NAMALWA (cell line): ENCODE measurements at regions not wholly inside any gene's neighbourhood (a gene's known extent, or its start where the extent isn't known, plus 50 kb on each side); places are given as distances from the start of the nearest gene placed in this dataset.

Experiments used
- DNase-seq: peaks from one replicate; pipeline ENCODE4 v3.0.0-alpha.2; 2015; ENCODE audit warnings: low spot score

DNA sequence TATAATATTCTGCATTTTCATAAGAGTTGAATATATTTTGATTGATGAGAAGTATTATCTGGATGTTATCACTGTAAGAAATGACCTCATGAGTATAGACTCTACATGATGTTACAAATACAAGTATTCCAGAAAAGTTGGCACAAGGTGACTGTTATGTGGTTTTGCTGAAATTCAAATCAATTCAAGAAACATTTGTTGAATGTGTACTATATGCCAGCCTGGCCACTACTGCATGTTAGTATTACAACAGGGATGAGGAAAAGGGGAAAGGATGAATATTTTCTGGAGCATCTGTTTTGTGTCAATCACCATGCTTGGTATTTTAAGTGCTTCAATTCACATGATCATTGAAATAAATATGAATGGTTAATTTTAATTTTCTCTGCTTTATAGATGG lies 250.9 kb upstream of the PBX1 start:
- no peak for DNase-seq

DNA sequence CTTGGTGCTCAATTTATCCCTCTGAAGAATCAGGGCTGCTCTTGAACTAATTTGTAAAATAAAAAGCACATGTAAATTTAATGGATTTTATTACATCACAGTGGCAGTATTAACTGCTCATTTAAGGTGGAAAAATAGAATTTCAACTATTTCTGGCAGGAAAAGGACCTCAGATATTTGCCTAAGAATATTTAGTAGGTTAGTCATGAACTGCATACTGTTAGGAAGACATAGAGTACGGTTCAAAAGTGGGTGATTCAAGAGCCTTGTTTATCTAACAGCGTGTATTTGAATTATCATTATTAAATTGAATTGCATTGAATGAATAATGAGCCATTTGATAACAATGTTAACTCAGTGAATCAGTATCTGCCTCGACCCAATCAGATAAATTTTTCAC lies 248.8 kb upstream of the PBX1 start:
- DNase-seq = no peak

- DNase-seq = no peak
Observed at GRCh38 chr1:164311377-164311776, 247.6 kb upstream of the PBX1 start.

GRCh38 chr1:164320790-164321731 lies 237.9 kb upstream of the PBX1 start:
- no peak for DNase-seq

DNA sequence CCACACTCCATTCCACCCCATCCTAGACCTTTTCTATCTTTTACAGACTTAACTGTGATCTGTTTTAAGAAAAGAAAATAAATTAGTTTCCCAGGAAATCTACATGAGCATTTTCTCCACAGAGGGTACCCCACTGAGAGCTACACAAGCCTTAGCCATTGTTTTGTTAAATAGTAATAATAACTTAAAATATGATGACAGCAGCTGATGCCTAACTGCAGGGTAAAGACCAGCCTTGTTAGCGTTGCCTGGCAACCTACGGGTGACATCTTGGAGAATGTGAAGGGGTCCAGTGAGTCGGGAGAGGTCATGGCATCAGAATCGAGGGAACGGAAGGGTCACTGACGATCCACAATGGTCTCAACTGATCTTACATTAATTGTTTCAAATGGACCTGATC lies 233.2 kb upstream of the PBX1 start:
- DNase-seq = no peak

DNA sequence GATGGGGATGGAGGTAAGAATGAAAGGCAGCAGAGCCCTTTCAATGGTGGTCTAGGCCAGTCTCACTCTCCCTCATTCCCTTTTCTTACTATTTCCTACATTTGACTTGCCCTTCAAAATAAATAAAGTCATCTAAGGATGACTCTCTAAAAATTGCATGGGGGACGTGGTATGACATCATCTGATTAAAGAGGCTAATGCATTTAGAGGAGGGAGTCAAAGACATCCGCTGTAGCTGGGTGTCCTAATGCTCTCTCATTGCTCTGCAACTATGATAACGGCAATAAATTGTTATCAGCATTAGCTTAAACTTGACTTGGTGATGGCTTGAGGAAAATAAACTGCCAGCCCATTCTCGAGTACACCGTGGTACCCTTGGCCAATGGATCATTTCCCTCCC lies 225.6 kb upstream of the PBX1 start:
- no peak for DNase-seq

- DNase-seq = no peak
Observed at GRCh38 chr1:164337394-164337793, 221.6 kb upstream of the PBX1 start.

DNA sequence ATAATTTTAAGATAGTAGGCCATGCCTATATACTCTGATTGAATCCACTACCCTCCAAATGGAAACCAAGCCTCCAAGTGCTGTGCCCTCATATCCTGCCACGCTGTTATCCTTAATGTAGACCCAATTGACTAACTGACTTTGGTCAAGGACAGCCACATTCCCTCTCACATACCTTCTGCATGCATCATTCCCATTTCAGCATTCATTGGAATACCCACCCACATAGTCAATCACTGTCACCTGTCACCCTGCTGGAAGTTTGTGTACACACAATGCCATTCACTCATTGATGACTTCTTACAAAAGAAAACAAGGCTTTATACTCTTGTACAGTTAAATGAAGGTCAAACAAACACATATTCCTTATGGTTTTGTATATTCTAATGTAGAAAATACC lies 221.1 kb upstream of the PBX1 start:
- no peak for DNase-seq

DNA sequence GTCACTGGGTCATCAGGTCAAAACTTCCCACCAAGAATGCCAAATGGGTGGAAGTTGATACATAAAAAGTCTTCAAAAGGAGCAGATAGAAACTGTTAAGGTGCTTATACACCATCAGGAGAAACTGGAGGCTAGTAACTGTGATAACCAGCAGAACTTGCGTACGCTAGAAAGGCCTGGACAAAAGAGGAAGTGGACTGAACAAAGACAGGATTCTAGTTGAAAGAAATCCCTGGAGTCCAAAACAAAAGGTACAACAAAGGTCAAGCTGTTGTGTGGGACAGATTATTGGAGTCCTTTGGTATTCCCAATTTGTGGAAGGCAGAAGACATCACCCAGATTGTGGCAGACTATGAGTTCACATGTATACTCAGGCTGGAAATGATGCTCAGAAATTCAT lies 215.8 kb upstream of the PBX1 start:
- no peak for DNase-seq

GRCh38 chr1:164347980-164348379 lies 211.0 kb upstream of the PBX1 start:
- no peak for DNase-seq

DNA sequence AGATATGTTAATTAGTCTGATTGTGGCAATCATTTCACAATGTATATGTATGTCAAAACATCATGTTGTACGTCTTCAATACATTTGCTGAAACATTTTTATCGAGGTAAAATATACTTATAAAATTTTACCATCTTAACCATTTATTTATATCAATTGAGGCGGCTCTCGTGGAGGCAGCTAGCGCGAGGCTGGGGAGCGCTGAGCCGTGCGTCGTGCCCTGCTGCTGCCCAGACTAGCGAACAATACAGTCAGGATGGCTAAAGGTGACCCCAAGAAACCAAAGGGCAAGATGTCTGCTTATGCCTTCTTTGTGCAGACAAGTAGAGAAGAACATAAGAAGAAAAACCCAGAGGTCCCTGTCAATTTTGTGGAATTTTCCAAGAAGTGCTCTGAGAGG lies 202.5 kb upstream of the PBX1 start:
- no peak for DNase-seq

DNA sequence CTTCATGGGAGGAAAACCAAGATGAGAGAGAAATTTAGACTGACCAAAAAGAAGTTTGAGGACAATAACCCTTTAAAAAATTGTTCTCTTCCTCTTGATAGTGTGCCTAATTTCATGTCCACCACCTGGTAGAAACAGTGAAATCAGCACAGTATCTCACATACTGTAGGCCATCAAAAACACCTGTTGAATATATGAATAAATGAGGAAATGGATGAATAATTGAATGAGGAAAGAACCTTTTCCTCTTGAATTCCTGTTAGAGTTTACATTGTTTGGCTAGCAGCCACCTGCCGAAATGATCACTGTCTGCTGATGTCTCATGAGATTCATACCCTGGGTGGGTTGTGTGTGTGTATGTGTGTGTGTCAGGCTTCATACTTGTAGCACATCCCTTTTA lies 198.7 kb upstream of the PBX1 start:
- DNase-seq = no peak

DNA sequence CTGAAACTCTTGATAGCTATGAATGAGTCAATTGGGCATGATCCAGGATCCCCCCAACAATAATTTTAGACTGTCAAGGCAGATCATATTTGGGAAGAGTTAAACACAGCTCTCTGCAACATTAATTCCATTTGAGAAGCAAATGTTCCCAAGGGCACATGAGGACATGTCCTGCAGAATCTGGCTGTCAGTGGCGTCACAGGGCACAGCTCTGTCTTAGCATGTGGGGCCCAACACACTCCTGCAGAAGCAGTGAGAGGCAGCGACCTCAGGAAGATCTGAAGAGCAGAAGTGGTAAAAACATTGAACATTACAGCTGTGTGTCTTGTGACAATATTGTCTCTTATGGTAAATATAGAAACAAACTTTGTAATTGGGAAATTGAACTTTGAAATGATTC lies 197.1 kb upstream of the PBX1 start:
- no peak for DNase-seq

DNA sequence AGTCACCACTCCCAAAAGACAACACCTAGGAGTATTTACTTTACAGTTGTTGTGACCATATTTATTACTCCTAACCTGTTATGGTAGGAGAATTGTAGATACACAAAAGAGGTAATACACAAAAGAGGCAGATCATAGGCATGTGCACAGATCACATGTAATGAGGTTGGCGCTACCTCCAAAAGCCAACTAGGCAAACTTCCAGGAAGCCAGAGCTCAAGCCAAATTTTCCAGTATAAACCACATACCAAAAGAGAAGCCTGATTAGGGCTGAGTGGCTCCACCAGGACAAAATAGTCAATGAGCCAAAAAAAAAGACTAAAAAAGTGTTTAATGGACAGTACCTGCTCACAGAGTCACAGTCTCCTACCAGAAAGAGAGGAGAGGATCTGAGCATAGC lies 195.0 kb upstream of the PBX1 start:
- DNase-seq = no peak

DNA sequence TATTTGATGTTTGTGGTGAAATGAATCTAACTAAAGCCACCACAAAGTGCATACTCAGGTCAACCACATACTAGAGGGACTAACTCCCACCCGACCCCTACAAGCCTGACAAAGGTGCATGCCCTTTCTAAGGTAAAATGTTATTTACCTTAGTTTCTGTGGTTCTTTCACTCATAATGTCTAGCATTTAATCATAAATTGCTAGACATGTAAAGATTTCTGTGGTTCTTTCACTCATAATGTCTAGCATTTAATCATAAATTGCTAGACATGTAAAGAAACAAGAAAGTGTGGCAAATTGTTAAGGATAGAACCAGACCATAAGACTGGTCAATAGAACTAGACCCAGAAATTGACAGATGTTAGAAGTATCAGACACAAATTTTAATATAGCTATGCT lies 193.0 kb upstream of the PBX1 start:
- DNase-seq = no peak

DNA sequence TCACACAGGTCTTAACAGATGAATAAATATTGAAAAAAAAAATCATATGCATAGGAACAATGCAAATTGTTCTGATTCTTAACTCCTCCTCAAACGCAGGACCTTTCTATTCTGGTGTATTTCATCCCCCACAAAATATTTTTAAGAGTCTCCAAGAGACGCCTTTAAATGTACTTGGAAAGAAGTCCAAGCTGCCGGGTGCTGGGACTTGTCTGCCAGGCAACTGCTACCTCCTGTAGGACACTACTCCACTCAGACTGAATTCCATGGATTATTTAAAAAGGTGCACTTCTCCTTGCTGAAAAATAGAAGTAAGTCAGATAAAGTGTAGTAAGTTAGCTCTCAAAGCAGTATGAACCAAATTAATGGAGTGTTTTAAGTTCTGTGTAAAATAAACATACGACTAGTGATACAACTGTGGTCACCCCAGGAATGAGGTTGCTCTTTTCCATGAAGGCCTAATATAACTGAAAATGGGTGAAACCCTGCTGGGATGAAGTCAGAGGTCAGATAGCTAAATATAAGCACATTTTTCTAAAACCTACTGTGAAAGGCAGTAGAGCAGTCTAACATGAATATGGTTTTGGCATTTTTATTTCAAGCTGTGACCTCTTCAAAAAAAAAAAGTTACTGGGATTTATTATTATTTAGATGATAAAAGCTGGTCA lies 189.2 kb upstream of the PBX1 start:
- DNase-seq = no peak

DNA sequence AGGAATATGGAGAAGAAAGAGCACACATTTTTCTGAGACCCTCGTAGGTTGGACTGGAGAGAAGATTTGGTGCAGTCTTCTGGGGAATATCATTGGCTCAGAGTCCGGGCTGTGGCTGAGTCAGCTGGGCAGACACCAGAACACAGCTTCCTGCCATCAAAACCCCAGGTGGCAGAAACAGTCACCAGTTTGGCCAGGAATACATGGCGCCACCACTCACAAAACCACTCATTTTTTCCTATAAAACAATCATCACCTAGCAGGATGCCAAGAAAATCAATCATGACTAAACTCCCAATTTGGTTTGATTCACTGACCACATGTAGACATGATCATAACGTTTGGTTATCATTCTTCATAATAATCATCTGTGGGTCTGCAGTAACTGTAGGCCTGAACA lies 178.1 kb upstream of the PBX1 start:
- no peak for DNase-seq

GRCh38 chr1:164382384-164382783 lies 176.6 kb upstream of the PBX1 start:
- DNase-seq = no peak

DNA sequence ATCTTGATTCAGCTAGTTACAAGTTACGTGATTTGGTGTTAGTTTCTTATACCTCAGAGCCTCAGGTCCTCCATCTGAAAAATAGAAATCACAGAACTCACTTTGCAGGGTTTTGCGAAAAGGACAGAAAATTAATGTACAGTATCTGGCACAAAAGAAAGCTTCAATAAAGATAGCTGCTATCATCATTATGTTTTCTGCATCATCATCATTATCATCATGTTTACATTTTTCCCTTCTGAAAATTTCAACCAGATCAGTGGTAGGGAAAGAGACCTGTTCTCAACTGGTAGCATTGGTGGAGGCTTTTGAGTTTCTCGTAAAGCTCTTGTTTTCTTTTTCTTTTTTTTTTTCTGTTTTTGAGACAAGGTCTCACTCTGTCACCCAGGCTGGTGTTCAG lies 174.7 kb upstream of the PBX1 start:
- DNase-seq = no peak

GRCh38 chr1:164417016-164417704 lies 141.8 kb upstream of the PBX1 start:
- no peak for DNase-seq

DNA sequence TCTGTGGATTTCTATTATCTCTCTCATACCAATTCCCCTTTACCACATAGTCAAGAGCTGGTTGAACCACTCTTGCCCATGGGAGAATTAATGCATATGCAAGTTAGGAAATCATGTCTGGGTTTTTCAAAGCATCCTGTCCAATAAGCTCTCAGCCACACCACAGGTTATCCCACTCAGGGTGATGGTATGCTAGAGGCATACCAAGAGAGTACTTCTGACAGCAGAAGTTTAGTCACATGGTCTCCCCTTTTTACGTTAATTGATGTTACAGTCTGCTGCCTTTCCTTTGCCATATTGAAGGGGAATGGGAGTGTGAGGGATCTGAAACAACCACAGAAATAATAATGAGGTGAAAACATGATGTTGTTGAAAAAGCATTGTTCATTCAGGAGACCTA lies 135.8 kb upstream of the PBX1 start:
- no peak for DNase-seq

DNA sequence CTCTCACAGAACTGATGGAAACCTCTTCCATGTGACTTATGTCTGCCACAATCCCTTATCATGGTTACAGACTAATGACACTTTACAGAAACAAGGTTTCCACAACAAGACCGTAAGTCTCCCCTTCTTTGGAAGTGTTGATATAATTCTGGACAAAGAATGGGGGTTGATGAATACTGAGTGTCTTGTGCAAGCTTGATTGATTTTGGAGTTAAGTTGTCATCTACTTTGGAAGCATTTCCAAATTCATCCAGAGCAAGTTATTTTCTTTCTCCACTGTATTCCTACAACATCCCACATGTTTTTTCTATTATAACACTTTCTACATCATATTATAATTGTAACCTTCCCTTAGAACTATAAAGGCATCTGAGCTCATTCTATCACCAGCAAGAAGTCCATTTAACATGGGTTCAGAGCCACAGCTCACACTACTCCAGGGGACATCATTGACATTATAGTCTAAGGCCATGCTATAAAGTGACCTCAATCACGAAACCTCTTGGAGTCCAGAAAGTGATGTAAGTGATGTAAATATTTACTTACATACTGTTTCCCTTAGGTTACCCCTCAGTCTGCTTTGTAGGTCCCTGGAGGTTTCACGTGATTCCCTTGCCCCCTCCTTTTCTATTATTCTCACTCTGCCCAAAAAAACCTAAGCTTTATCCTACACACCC lies 125.7 kb upstream of the PBX1 start:
- no peak for DNase-seq

- no peak for DNase-seq
Observed at GRCh38 chr1:164433818-164434170, 125.2 kb upstream of the PBX1 start.
